H1 (cell line): ENCODE measurements at regions not wholly inside any gene's neighbourhood (a gene's known extent, or its start where the extent isn't known, plus 50 kb on each side); places are given as distances from the start of the nearest gene placed in this dataset.

ENCODE experiments used
- BACH1 ChIP-seq: IDR thresholded peaks from 2 replicates; pipeline ENCODE4 v1.6.1; 2012; ENCODE audit warnings: low read length, improper control_type of control experiment
- CHD1 ChIP-seq: IDR thresholded peaks from 2 replicates; pipeline ENCODE4 v1.6.1; 2012; ENCODE audit warnings: low read depth, low read length, improper control_type of control experiment
- EZH2 ChIP-seq: fragments of 200-600 bp; sonication (generic); IDR thresholded peaks from 2 replicates; pipeline ENCODE4 v1.7.1; 2012; ENCODE audit warnings: low read depth, mild to moderate bottlenecking, moderate library complexity, low read length, inconsistent platforms; ENCODE audit not compliant: severe bottlenecking
- HDAC2 ChIP-seq, 2 experiments: fragments of 300-600 bp in 1 of 2; sonication (generic) in 1 of 2; IDR thresholded peaks; 2 replicates each; pipeline ENCODE4 v1.6.1; 2011 to 2012; ENCODE audit warnings: low read depth in 2 of 2, low read length in 2 of 2, mild to moderate bottlenecking in 2 of 2, moderate library complexity in 2 of 2, borderline replicate concordance in 1 of 2, inconsistent platforms in 1 of 2
- JUN ChIP-seq: IDR thresholded peaks from 2 replicates; pipeline ENCODE4 v1.6.1; 2011; ENCODE audit warnings: low read depth, mild to moderate bottlenecking, improper control_type of control experiment, low read length
- POLR2AphosphoS5 ChIP-seq: IDR thresholded peaks from 2 replicates; pipeline ENCODE4 v1.6.1; 2011; ENCODE audit warnings: low read depth, low read length
- RFX5 ChIP-seq: IDR thresholded peaks from 2 replicates; pipeline ENCODE4 v1.6.1; 2011; ENCODE audit warnings: low read depth, low read length, improper control_type of control experiment, borderline replicate concordance
- RNF2 ChIP-seq: fragments of 200-900, 300-1000 bp; sonication (generic); IDR thresholded peaks from 2 replicates; pipeline ENCODE4 v1.7.1; 2016; ENCODE audit warnings: borderline replicate concordance, low read depth, mild to moderate bottlenecking, antibody characterized with exemption, low read length; ENCODE audit not compliant: poor library complexity, severe bottlenecking; ENCODE audit errors: missing control alignments
- RXRA ChIP-seq: IDR thresholded peaks from 2 replicates; pipeline ENCODE4 v1.6.1; 2011; ENCODE audit warnings: low read depth, mild to moderate bottlenecking, low read length, moderate library complexity; ENCODE audit not compliant: insufficient read depth
- TF ChIP-seq, protein P1 (sequence below), 3 experiments: IDR thresholded peaks; 1 replicate in 2 of 3; 2 replicates in 1 of 3; pipeline versions ENCODE4 v1.5.1 to v1.6.1; 2011; ENCODE audit warnings: low read length in 3 of 3, mild to moderate bottlenecking in 3 of 3, inconsistent platforms in 2 of 3, low read depth in 1 of 3, moderate library complexity in 1 of 3; ENCODE audit not compliant: insufficient read depth in 1 of 3; ENCODE audit errors: control extremely low read depth in 1 of 3
- TF ChIP-seq, protein P2 (sequence below): IDR thresholded peaks from 2 replicates; pipeline ENCODE4 v1.6.1; 2011; ENCODE audit warnings: low read length, improper control_type of control experiment
- TF ChIP-seq, protein P3 (sequence below): IDR thresholded peaks from 2 replicates; pipeline ENCODE4 v1.6.1; 2012; ENCODE audit warnings: inconsistent platforms

DNA sequence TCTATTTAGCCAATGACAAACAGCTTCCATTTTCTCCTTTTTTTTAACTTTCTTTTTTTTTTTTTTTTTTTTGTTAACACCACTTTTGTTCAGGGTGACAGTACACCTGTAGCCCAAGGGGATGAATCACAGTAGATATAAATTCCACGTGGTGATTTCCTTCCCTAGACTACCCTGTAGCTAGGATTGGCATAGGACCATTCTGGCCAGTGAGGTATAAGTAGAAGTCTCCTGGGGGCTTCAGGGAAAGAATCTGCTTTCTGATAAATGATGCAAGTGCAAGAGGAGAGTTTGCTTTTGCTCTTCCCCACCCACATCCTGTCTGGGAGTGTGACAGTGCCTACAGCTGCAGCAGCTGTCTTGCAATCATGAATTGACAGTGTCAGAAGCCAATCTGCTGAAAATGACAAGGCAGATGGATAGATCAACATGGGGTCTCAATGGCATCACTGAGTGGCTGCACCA is 63.2 kb upstream of the TOMM7 start:
- no peak for TF ChIP-seq POLR2AphosphoS5
- TF ChIP-seq HDAC2 (IDR thresholded peaks at IDR 0.05; ENCODE audit: borderline replicate concordance in 1 of 2, low read depth in 2 of 2, low read length in 2 of 2), result no peak
- TF ChIP-seq, protein P1, sequence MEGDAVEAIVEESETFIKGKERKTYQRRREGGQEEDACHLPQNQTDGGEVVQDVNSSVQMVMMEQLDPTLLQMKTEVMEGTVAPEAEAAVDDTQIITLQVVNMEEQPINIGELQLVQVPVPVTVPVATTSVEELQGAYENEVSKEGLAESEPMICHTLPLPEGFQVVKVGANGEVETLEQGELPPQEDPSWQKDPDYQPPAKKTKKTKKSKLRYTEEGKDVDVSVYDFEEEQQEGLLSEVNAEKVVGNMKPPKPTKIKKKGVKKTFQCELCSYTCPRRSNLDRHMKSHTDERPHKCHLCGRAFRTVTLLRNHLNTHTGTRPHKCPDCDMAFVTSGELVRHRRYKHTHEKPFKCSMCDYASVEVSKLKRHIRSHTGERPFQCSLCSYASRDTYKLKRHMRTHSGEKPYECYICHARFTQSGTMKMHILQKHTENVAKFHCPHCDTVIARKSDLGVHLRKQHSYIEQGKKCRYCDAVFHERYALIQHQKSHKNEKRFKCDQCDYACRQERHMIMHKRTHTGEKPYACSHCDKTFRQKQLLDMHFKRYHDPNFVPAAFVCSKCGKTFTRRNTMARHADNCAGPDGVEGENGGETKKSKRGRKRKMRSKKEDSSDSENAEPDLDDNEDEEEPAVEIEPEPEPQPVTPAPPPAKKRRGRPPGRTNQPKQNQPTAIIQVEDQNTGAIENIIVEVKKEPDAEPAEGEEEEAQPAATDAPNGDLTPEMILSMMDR (IDR thresholded peaks at IDR 0.05; ENCODE audit: control extremely low read depth in 1 of 3, insufficient read depth in 1 of 3, low read depth in 1 of 3, low read length in 3 of 3), result no peak
- TF ChIP-seq, protein P2, sequence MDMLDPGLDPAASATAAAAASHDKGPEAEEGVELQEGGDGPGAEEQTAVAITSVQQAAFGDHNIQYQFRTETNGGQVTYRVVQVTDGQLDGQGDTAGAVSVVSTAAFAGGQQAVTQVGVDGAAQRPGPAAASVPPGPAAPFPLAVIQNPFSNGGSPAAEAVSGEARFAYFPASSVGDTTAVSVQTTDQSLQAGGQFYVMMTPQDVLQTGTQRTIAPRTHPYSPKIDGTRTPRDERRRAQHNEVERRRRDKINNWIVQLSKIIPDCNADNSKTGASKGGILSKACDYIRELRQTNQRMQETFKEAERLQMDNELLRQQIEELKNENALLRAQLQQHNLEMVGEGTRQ, result no peak
- no peak for TF ChIP-seq JUN
- no peak for TF ChIP-seq BACH1
- no peak for TF ChIP-seq RNF2
- TF ChIP-seq RXRA, result no peak
- no peak for TF ChIP-seq EZH2
- no peak for TF ChIP-seq CHD1
- TF ChIP-seq RFX5, result no peak
- TF ChIP-seq, protein P3, sequence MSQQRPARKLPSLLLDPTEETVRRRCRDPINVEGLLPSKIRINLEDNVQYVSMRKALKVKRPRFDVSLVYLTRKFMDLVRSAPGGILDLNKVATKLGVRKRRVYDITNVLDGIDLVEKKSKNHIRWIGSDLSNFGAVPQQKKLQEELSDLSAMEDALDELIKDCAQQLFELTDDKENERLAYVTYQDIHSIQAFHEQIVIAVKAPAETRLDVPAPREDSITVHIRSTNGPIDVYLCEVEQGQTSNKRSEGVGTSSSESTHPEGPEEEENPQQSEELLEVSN, result no peak
